ENCODE measurements at regions not wholly inside any gene's neighbourhood (a gene's known extent, or its start where the extent isn't known, plus 50 kb on each side); places are given as distances from the start of the nearest gene placed in this dataset.

GRCh38 chr3:115226844-115227445, 79.9 kb upstream of the ZBTB20 start (continued):
- TF ChIP-seq POLR2AphosphoS5 (IDR thresholded peaks at IDR 0.05; ENCODE audit: low read length): no peak

GRCh38 chr3:115227461-115227860, 80.4 kb upstream of the ZBTB20 start:
- in situ Hi-C loops (cut with MboI): loop anchor here (10.0 kb wide), 1 partner anchor 557 kb away; no protein-coding TSS in a partner anchor
- no peak for FAIRE-seq
- SMC1A ChIA-PET (ENCODE audit: uncharacterized antibody, unreplicated experiment): interaction anchor here (1.1 kb wide), 2 partner anchors 10 to 103 kb away, joined by 3 read pairs; no protein-coding TSS in a partner anchor
- TF ChIP-seq YBX1 (IDR thresholded peaks at IDR 0.05) (no peak), USF2 (IDR thresholded peaks at IDR 0.05; ENCODE audit: borderline replicate concordance, low read depth, low read length) (no peak), RFX5 (IDR thresholded peaks at IDR 0.05; ENCODE audit: low read depth, low read length) (no peak), ZNF622 (IDR thresholded peaks at IDR 0.05) (no peak), CHD4 (IDR thresholded peaks at IDR 0.05) (no peak), RUNX3 (IDR thresholded peaks at IDR 0.05; ENCODE audit: low read length) (no peak), ZBTB40 (IDR thresholded peaks at IDR 0.05; ENCODE audit: borderline replicate concordance) (no peak), YY1 (IDR thresholded peaks at IDR 0.05; ENCODE audit: low read depth, low read length) (no peak), ETV6 (conservative IDR thresholded peaks at IDR 0.05 in 1 of 2, IDR thresholded peaks at IDR 0.05 in 1 of 2; ENCODE audit: borderline replicate concordance in 1 of 2, low read depth in 1 of 2) (no peak), E2F8 (IDR thresholded peaks at IDR 0.05; ENCODE audit: low read depth, partially characterized antibody) (no peak)

More at GRCh38 chr3:115227461-115227860, 80.4 kb upstream of the ZBTB20 start:
- ChIA-PET POLR2A (no interaction called here), RAD21 (ENCODE audit: unreplicated experiment) (interaction anchor here (0.7 kb wide), 1 partner anchor 27 kb away, joined by 3 read pairs; no protein-coding TSS in a partner anchor), CTCF (interaction anchor here (0.7 to 2.4 kb wide), 3 partner anchors 9 to 705 kb away, joined by 3 to 11 read pairs (median 3); no protein-coding TSS in a partner anchor)
- Histone ChIP-seq H3K79me2 (ENCODE audit: control insufficient read depth, insufficient read depth, low read length) (no peaks in the 10 kb centered on the region), H4K20me1 (ENCODE audit: control insufficient read depth, insufficient read depth) (no peaks in the 10 kb centered on the region), H3K4me2 (ENCODE audit: control insufficient read depth, insufficient read depth) (no peak overlapping the region), H3K27ac (ENCODE audit: control insufficient read depth, insufficient read depth) (no peak overlapping the region), H3K36me3 (ENCODE audit: control insufficient read depth in 2 of 2, insufficient read depth in 2 of 2, low read length in 1 of 2) (no peaks in the 10 kb centered on the region), H3K4me1 (ENCODE audit: control insufficient read depth, insufficient read depth, low read length) (no peaks in the 10 kb centered on the region), H3K4me3 (no peak overlapping the region), H3K27me3 (replicated peaks in 1 of 2; ENCODE audit: control insufficient read depth in 2 of 2, insufficient read depth in 2 of 2, low read length in 1 of 2) (no peaks in the 10 kb centered on the region; a peak in 1 of 4 replicates), H2AFZ (ENCODE audit: control insufficient read depth, low read depth, low read length) (no peak overlapping the region), H3K9ac (ENCODE audit: control insufficient read depth, insufficient read depth, low read length) (no peak overlapping the region), H3K9me3 (replicated peaks; ENCODE audit: control insufficient read depth, insufficient read depth, low read length) (no peaks in the 10 kb centered on the region)
- WGBS (ENCODE audit: insufficient coverage, insufficient replicate concordance, low lambda C conversion rate, missing lambda C conversion rate): 4% methylated on average over 1 of the region's 1 CpG
- BruUV-seq (replicated peaks): no TSS peak
- ATAC-seq (no peak), DNase-seq (ENCODE audit: low read depth, low spot score) (no peak)
- intact Hi-C loops (cut with micrococcal nuclease; ENCODE audit: unreplicated experiment): no loop called here
